GM12878 (cell line): ENCODE measurements at regions not wholly inside any gene's neighbourhood (a gene's known extent, or its start where the extent isn't known, plus 50 kb on each side); places are given as distances from the start of the nearest gene placed in this dataset.
A peak's percentile ranks its signal among the peaks of the same experiment; 100 is the strongest.

Source experiments
- ATAC-seq: fragments of 200-7000 bp; cut with Tn5 transposase; 3 replicates; pipeline ENCODE4 v1.9.1; 2020; ENCODE audit warnings: mild to moderate bottlenecking, moderate library complexity
- BruUV-seq: library from RNA; stranded (reverse); fragments of 400-500 nt; replicated peaks from 2 replicates; lab custom pipeline; 2021; lab: Mats Ljungman, UMichigan
- CTCF ChIA-PET: fragments of 300-600 bp; sonication (Branson Sonifier 250); formaldehyde crosslinking; extraction: SDS; loops from one replicate; lab custom pipeline; 2021; ENCODE audit warnings: inconsistent platforms; lab: Yijun Ruan, JAX
- POLR2A ChIA-PET: fragments of 350-600 bp; formaldehyde crosslinking; extraction: SDS; loops from one replicate; lab custom pipeline; 2021; ENCODE audit warnings: inconsistent platforms; lab: Charles Lee
- RAD21 ChIA-PET: fragments of 300-600 bp; sonication (Branson Sonifier 250); formaldehyde crosslinking; loops from one replicate; lab custom pipeline; 2023; ENCODE audit warnings: antibody characterized with exemption; ENCODE audit not compliant: unreplicated experiment; lab: Charles Lee
- SMC1A ChIA-PET: fragments of 300-600 bp; sonication (Branson Sonifier 250); formaldehyde crosslinking; loops from one replicate; lab custom pipeline; 2023; ENCODE audit not compliant: unreplicated experiment, uncharacterized antibody; lab: Charles Lee
- DNase-seq: peaks from one replicate; pipeline ENCODE4 v3.0.0-alpha.2; 2011; ENCODE audit warnings: low read depth, low spot score
- FAIRE-seq: peaks from 3 replicates; lab custom pipeline; 2011; peaks lifted over from hg19 to GRCh38; lab: Jason Lieb, UNC
- H2AFZ ChIP-seq: 2 replicates; pipeline ENCODE4 v1.6.0; 2011; ENCODE audit warnings: low read depth, low read length, control low read depth; ENCODE audit not compliant: control insufficient read depth
- H3K27ac ChIP-seq: 2 replicates; pipeline ENCODE4 v1.5.1; 2011; ENCODE audit warnings: control low read depth; ENCODE audit not compliant: control insufficient read depth, insufficient read depth
- H3K27me3 ChIP-seq, 2 experiments: replicated peaks in 1 of 2; 2 replicates each; pipeline versions ENCODE4 v1.6.0 to v1.6.1; 2011; ENCODE audit warnings: low read length in 1 of 2; ENCODE audit not compliant: control insufficient read depth in 2 of 2, insufficient read depth in 2 of 2
- H3K36me3 ChIP-seq, 2 experiments: 2 replicates each; pipeline ENCODE4 v1.5.1; 2011; ENCODE audit warnings: low read length in 1 of 2; ENCODE audit not compliant: control insufficient read depth in 2 of 2, insufficient read depth in 2 of 2
- H3K4me1 ChIP-seq: 2 replicates; pipeline ENCODE4 v1.6.1; 2011; ENCODE audit warnings: mild to moderate bottlenecking, low read length, moderate library complexity, mixed read lengths; ENCODE audit not compliant: control insufficient read depth, insufficient read depth
- H3K4me2 ChIP-seq: 2 replicates; pipeline ENCODE4 v1.6.0; 2011; ENCODE audit warnings: control low read depth; ENCODE audit not compliant: control insufficient read depth, insufficient read depth
- H3K4me3 ChIP-seq: fragments of 200-600 bp; sonication (generic); 2 replicates; pipeline ENCODE4 v1.5.1; 2016
- H3K79me2 ChIP-seq: 2 replicates; pipeline ENCODE4 v1.6.0; 2011; ENCODE audit warnings: low read length; ENCODE audit not compliant: control insufficient read depth, insufficient read depth
- H3K9ac ChIP-seq: 2 replicates; pipeline ENCODE4 v1.8.0; 2011; ENCODE audit warnings: low read length, control low read depth, mixed read lengths; ENCODE audit not compliant: control insufficient read depth, insufficient read depth
- H3K9me3 ChIP-seq: replicated peaks from 3 replicates; pipeline ENCODE4 v1.5.1; 2011; ENCODE audit warnings: mild to moderate bottlenecking, low read length; ENCODE audit not compliant: control insufficient read depth, insufficient read depth
- H4K20me1 ChIP-seq: 2 replicates; pipeline ENCODE4 v1.6.0; 2011; ENCODE audit not compliant: control insufficient read depth, insufficient read depth
- ESRRA ChIP-seq: IDR thresholded peaks from 2 replicates; pipeline ENCODE4 v1.6.1; 2012; ENCODE audit warnings: mild to moderate bottlenecking, low read length, improper control_type of control experiment
- JUNB ChIP-seq: IDR thresholded peaks from 2 replicates; pipeline ENCODE4 v1.6.1; 2016; ENCODE audit warnings: antibody characterized with exemption, mild to moderate bottlenecking
- POLR2AphosphoS2 ChIP-seq: IDR thresholded peaks from 2 replicates; pipeline ENCODE4 v1.6.1; 2011; ENCODE audit warnings: low read depth, mild to moderate bottlenecking, low read length, improper control_type of control experiment, moderate library complexity
- RFX5 ChIP-seq: IDR thresholded peaks from 2 replicates; pipeline ENCODE4 v1.6.1; 2011; ENCODE audit warnings: low read depth, low read length, improper control_type of control experiment
- SUPT20H ChIP-seq: IDR thresholded peaks from 2 replicates; pipeline ENCODE4 v1.6.1; 2011; ENCODE audit warnings: low read depth, mild to moderate bottlenecking, low read length, moderate library complexity, borderline replicate concordance; ENCODE audit not compliant: control insufficient read depth
- ZNF24 ChIP-seq: fragments of 450-650 bp; IDR thresholded peaks from 2 replicates; pipeline ENCODE4 v1.6.1; 2017; ENCODE audit warnings: antibody characterized with exemption, mild to moderate bottlenecking
- WGBS: methylation state at CpG from one replicate; pipeline ENCODE4 v1.1.6; 2016; ENCODE audit warnings: low lambda C conversion rate; ENCODE audit not compliant: insufficient replicate concordance, insufficient coverage; ENCODE audit errors: missing lambda C conversion rate; 5-methylcytosine and 5-hydroxymethylcytosine counted together
- in situ Hi-C: fragments of 300-500 bp; cut with MboI; formaldehyde crosslinking; loops from 9 replicates; pipeline ENCODE4 v1.14.3; 2018; ENCODE audit warnings: mixed read lengths
- intact Hi-C: fragments of 100-400 bp; cut with micrococcal nuclease; formaldehyde crosslinking; loops from one replicate; pipeline ENCODE4 v1.14.2; 2022; ENCODE audit not compliant: unreplicated experiment
- TF ChIP-seq, protein P1 (sequence below): fragments of 450-650 bp; IDR thresholded peaks from 2 replicates; pipeline ENCODE4 v1.6.1; 2018; ENCODE audit warnings: borderline replicate concordance, mild to moderate bottlenecking; ENCODE audit not compliant: partially characterized antibody
- TF ChIP-seq, protein P2 (sequence below): fragments of 450-650 bp; IDR thresholded peaks from 2 replicates; pipeline ENCODE4 v1.6.1; 2016; ENCODE audit warnings: mild to moderate bottlenecking
- TF ChIP-seq, protein P3 (sequence below): fragments of 450-650 bp; IDR thresholded peaks from 2 replicates; pipeline ENCODE4 v1.6.1; 2014; ENCODE audit warnings: mild to moderate bottlenecking

DNA sequence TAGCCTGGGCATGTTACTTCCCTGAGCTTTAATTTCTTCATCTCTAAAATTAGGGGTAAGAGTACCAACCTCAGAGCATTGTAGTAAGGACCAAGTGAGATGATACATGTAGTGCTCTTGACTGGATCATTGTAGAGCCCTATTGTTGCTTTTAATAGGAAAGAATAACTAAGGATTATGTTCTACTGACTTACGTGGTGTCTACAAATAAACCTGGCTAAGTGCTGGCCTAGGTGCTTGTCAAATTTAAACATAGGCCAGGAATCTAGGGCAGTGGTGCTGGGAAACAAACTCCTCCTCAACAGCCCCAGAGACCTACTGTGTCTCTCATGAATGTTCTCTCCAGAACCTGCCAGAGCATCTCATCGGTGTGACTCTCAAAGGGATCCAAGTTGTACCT is 69.4 kb downstream of the ABCC12 start (continued):
- TF ChIP-seq, protein P1, sequence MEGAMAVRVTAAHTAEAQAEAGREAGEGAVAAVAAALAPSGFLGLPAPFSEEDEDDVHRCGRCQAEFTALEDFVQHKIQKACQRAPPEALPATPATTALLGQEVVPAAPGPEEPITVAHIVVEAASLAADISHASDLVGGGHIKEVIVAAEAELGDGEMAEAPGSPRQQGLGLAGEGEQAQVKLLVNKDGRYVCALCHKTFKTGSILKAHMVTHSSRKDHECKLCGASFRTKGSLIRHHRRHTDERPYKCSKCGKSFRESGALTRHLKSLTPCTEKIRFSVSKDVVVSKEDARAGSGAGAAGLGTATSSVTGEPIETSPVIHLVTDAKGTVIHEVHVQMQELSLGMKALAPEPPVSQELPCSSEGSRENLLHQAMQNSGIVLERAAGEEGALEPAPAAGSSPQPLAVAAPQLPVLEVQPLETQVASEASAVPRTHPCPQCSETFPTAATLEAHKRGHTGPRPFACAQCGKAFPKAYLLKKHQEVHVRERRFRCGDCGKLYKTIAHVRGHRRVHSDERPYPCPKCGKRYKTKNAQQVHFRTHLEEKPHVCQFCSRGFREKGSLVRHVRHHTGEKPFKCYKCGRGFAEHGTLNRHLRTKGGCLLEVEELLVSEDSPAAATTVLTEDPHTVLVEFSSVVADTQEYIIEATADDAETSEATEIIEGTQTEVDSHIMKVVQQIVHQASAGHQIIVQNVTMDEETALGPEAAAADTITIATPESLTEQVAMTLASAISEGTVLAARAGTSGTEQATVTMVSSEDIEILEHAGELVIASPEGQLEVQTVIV, result no peak
- TF ChIP-seq ESRRA (no peak), SUPT20H (no peak), POLR2AphosphoS2 (no peak), RFX5 (no peak)
- TF ChIP-seq, protein P2, sequence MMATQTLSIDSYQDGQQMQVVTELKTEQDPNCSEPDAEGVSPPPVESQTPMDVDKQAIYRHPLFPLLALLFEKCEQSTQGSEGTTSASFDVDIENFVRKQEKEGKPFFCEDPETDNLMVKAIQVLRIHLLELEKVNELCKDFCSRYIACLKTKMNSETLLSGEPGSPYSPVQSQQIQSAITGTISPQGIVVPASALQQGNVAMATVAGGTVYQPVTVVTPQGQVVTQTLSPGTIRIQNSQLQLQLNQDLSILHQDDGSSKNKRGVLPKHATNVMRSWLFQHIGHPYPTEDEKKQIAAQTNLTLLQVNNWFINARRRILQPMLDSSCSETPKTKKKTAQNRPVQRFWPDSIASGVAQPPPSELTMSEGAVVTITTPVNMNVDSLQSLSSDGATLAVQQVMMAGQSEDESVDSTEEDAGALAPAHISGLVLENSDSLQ, result no peak

DNA sequence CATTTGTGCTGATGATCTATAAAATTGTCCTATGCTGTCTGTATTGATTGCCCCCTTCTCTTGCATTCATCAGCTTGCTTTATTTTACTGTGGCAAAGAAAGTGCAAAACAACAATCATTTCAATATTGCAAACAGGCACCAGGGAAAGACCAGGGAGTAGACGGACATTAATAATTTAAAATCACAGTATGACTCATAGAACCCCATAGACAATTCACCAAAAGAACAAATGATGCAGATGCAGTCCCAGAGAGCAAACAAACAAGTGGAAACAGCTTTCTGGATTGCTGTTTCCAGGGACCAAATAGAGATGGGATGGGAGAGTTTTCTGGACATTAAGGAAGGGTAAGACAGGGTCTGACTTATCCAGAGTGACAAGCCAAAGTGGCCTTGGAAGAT is 70.1 kb downstream of the ABCC12 start:
- peaks cover 3% of the 10 kb centered on the region; the same call in 1 of the 2 replicates for H3K4me1 ChIP-seq
- ChIA-PET SMC1A (interaction anchor here (0.8 to 6.8 kb wide), 2 partner anchors 15 to 27 kb away, joined by 3 to 97 read pairs; no protein-coding TSS in a partner anchor), CTCF (interaction anchor here (1.0 to 1.1 kb wide), 3 partner anchors 10 to 31 kb away, joined by 3 read pairs; no protein-coding TSS in a partner anchor), RAD21 (no interaction called here), POLR2A (interaction anchor here (0.6 to 1.2 kb wide), 2 partner anchors 12 to 915 kb away, joined by 3 to 4 read pairs; no protein-coding TSS in a partner anchor)
- no peaks in the 10 kb centered on the region for H3K9me3 ChIP-seq
- H3K4me2 ChIP-seq, result no peak overlapping the region
- H3K9ac ChIP-seq, result no peak overlapping the region
- FAIRE-seq, result no peak
- no peaks in the 10 kb centered on the region for H4K20me1 ChIP-seq
- WGBS, result 24% methylated on average over 1 of the region's 1 CpG
- no peak for ATAC-seq
- H2AFZ ChIP-seq, result no peak overlapping the region
- DNase-seq, result no peak
- H3K27ac ChIP-seq, result no peak overlapping the region
- intact Hi-C loops, result no loop called here
- no peak overlapping the region for H3K4me3 ChIP-seq
- in situ Hi-C loops, result no loop called here
- no peaks in the 10 kb centered on the region for H3K79me2 ChIP-seq
- no peaks in the 10 kb centered on the region for H3K27me3 ChIP-seq
- no peaks in the 10 kb centered on the region for H3K36me3 ChIP-seq
- BruUV-seq, result no TSS peak
- TF ChIP-seq ZNF24 (peak; percentile 72), JUNB (0 out of 2 replicates have a peak, but pooled peaks have one; percentile 11)
- TF ChIP-seq, protein P3, sequence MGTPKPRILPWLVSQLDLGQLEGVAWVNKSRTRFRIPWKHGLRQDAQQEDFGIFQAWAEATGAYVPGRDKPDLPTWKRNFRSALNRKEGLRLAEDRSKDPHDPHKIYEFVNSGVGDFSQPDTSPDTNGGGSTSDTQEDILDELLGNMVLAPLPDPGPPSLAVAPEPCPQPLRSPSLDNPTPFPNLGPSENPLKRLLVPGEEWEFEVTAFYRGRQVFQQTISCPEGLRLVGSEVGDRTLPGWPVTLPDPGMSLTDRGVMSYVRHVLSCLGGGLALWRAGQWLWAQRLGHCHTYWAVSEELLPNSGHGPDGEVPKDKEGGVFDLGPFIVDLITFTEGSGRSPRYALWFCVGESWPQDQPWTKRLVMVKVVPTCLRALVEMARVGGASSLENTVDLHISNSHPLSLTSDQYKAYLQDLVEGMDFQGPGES, result no peak
